ENCODE measurements at regions not wholly inside any gene's neighbourhood (a gene's known extent, or its start where the extent isn't known, plus 50 kb on each side); places are given as distances from the start of the nearest gene placed in this dataset.

DNA sequence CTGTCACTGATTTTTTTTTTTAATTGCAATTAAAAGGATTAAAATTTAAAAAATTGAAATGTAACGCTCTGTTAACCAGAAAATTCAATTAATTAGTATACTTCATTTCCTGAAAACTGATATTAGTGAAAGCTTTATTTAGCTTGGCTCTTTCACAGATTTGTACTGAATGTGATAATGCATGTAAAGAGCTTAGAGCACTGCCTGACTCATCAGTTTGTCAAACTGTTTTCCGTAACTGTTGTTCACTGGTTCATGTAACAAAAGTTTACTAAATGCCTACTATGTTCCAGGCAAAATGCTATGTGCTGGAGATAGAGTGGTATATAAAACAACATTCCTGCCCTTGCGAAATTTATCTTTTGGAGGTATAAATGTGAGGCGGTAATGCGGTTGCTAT, 471.7 kb downstream of the SH2D1A start:
- no peak overlapping the region for H2BK120ac ChIP-seq (replicated peaks; ENCODE audit: low read depth, low read length)
- H3K23me2 ChIP-seq (ENCODE audit: low read depth, low read length) = no peaks in the 10 kb centered on the region
- H3K18ac ChIP-seq (ENCODE audit: extremely low read depth, low read length) = no peak overlapping the region
- H3K56ac ChIP-seq (replicated peaks; ENCODE audit: insufficient read length, low read depth, low read length) = no peak overlapping the region
- H3K4ac ChIP-seq (replicated peaks; ENCODE audit: insufficient read length, low read depth, low read length) = no peak overlapping the region
- H2BK20ac ChIP-seq (ENCODE audit: low read length) = no peak overlapping the region
- H2AK5ac ChIP-seq (ENCODE audit: low read depth, low read length) = no peak overlapping the region
- no peaks in the 10 kb centered on the region for H3K79me2 ChIP-seq (ENCODE audit: control insufficient read depth in 1 of 2, insufficient read depth in 2 of 2, low read length in 2 of 2)
- H3K4me3 ChIP-seq (ENCODE audit: extremely low read depth in 1 of 4, insufficient read depth in 2 of 4, low read depth in 3 of 4, low read length in 4 of 4) = no peak overlapping the region
- H3K27me3 ChIP-seq (replicated peaks in 1 of 4; ENCODE audit: control insufficient read depth in 3 of 4, extremely low read depth in 1 of 4, insufficient read depth in 3 of 4, low read length in 3 of 4) = no peaks in the 10 kb centered on the region
- DNase-seq (ENCODE audit: low read depth in 1 of 2, low spot score in 2 of 2) (no peak), FAIRE-seq (no peak)
- no peaks in the 10 kb centered on the region for H3K9me3 ChIP-seq (ENCODE audit: insufficient read depth in 2 of 2, low read depth in 1 of 2, low read length in 1 of 2)
- no peak overlapping the region for H4K5ac ChIP-seq (ENCODE audit: insufficient read length, low read depth, low read length)
- no peaks in the 10 kb centered on the region for H3K36me3 ChIP-seq (ENCODE audit: control insufficient read depth in 2 of 4, insufficient read depth in 4 of 4, low read length in 3 of 4)
- no peaks in the 10 kb centered on the region for H3K79me1 ChIP-seq (ENCODE audit: low read depth, low read length)
- H4K8ac ChIP-seq (ENCODE audit: extremely low read depth, insufficient read depth, low read length) = no peak overlapping the region
- H3K14ac ChIP-seq (ENCODE audit: insufficient read length) = no peak overlapping the region
- H2BK15ac ChIP-seq (ENCODE audit: low read length) = no peak overlapping the region
- no peak overlapping the region for H4K91ac ChIP-seq (replicated peaks; ENCODE audit: insufficient read length, low read length)
- no peak overlapping the region for H3K27ac ChIP-seq (ENCODE audit: low read depth, low read length)
- 95% methylated on average over 5 of the region's 5 CpGs; no CpG with 5 or more reads in 1 of the 2 experiments for WGBS, 2 experiments (ENCODE audit: extremely low coverage in 1 of 2, insufficient coverage in 1 of 2, insufficient read length in 1 of 2, insufficient replicate concordance in 2 of 2, low coverage in 1 of 2, low lambda C conversion rate in 2 of 2, missing lambda C conversion rate in 1 of 2)
- H3K23ac ChIP-seq (ENCODE audit: insufficient read length) = no peak overlapping the region
- no peaks in the 10 kb centered on the region for H3K4me1 ChIP-seq (replicated peaks in 1 of 4; ENCODE audit: control insufficient read depth in 3 of 4, insufficient read depth in 4 of 4, low read length in 3 of 4)
- no peak overlapping the region for H2BK5ac ChIP-seq (ENCODE audit: low read depth, low read length)
- H3K4me2 ChIP-seq (ENCODE audit: insufficient read depth in 1 of 2, low read depth in 2 of 2, low read length in 2 of 2) = no peak overlapping the region
- no peak overlapping the region for H3K9ac ChIP-seq (replicated peaks in 1 of 4; ENCODE audit: extremely low read depth in 1 of 4, low read depth in 3 of 4, low read length in 3 of 4)
- H2AFZ ChIP-seq (ENCODE audit: low read length) = no peak overlapping the region
- H2BK12ac ChIP-seq (ENCODE audit: low read depth, low read length) = no peak overlapping the region
- CTCF ChIA-PET (ENCODE audit: partially characterized antibody) = no interaction called here
- no peaks in the 10 kb centered on the region for H4K20me1 ChIP-seq (replicated peaks in 1 of 2; ENCODE audit: control insufficient read depth in 1 of 2, insufficient read depth in 2 of 2, low read length in 2 of 2)
- POLR2A ChIA-PET (ENCODE audit: partially characterized antibody) = no interaction called here
- TF ChIP-seq SP4 (IDR thresholded peaks at IDR 0.05; ENCODE audit: low read length) (no peak), SP1 (IDR thresholded peaks at IDR 0.05; ENCODE audit: low read depth, low read length) (no peak), CTBP2 (IDR thresholded peaks at IDR 0.05; ENCODE audit: borderline replicate concordance, insufficient read depth, insufficient read length, low read length) (no peak), SAP30 (IDR thresholded peaks at IDR 0.05; ENCODE audit: insufficient read depth, insufficient replicate concordance, low read length) (no peak), JUND (IDR thresholded peaks at IDR 0.05; ENCODE audit: low read length) (no peak)

All from H1 (cell line).